GM23338 (cell line): ENCODE measurements at regions not wholly inside any gene's neighbourhood (a gene's known extent, or its start where the extent isn't known, plus 50 kb on each side); places are given as distances from the start of the nearest gene placed in this dataset.

Experiments
- CREB1 ChIP-seq: fragments of 250-450 bp; sonication (Bioruptor Pico); IDR thresholded peaks from 2 replicates; pipeline ENCODE4 v1.5.0; 2020; ENCODE audit warnings: low read depth, mild to moderate bottlenecking, moderate library complexity
- EZH2 ChIP-seq: fragments of 200-600 bp; sonication (generic); IDR thresholded peaks from one replicate; pipeline ENCODE4 v1.8.0; 2017; ENCODE audit warnings: antibody characterized with exemption, mild to moderate bottlenecking, low read depth; ENCODE audit not compliant: unreplicated experiment
- EZH2phosphoT487 ChIP-seq: fragments of 200-600 bp; sonication (generic); IDR thresholded peaks from one replicate; pipeline ENCODE4 v1.8.1; 2018; ENCODE audit warnings: antibody characterized with exemption; ENCODE audit not compliant: unreplicated experiment
- JUNB ChIP-seq: IDR thresholded peaks from one replicate; pipeline ENCODE4 v1.6.1; 2016; ENCODE audit warnings: antibody characterized with exemption; ENCODE audit not compliant: unreplicated experiment
- POLR2AphosphoS5 ChIP-seq: IDR thresholded peaks from 2 replicates; pipeline ENCODE4 v1.6.1; 2016; ENCODE audit warnings: antibody characterized with exemption, low read depth
- ZNF114 ChIP-seq: fragments of 250-450 bp; sonication (Bioruptor Pico); IDR thresholded peaks from 2 replicates; pipeline ENCODE4 v1.5.0; 2020; ENCODE audit warnings: mild to moderate bottlenecking, moderate library complexity
- TF ChIP-seq, protein P1 (sequence below), 2 experiments: fragments of 200-600 bp in 1 of 2; sonication (generic) in 1 of 2; conservative IDR thresholded peaks; 2 replicates each; pipeline versions ENCODE4 v1.5.1 to v1.6.1; 2016 to 2017; ENCODE audit warnings: antibody characterized with exemption in 2 of 2, low read depth in 2 of 2, mild to moderate bottlenecking in 2 of 2, moderate library complexity in 1 of 2
- TF ChIP-seq, protein P2 (sequence below): IDR thresholded peaks from one replicate; pipeline ENCODE4 v1.6.1; 2018; ENCODE audit warnings: antibody characterized with exemption; ENCODE audit not compliant: unreplicated experiment
- TF ChIP-seq, protein P3 (sequence below): IDR thresholded peaks from 2 replicates; pipeline ENCODE4 v1.6.1; 2016; ENCODE audit warnings: antibody characterized with exemption

DNA sequence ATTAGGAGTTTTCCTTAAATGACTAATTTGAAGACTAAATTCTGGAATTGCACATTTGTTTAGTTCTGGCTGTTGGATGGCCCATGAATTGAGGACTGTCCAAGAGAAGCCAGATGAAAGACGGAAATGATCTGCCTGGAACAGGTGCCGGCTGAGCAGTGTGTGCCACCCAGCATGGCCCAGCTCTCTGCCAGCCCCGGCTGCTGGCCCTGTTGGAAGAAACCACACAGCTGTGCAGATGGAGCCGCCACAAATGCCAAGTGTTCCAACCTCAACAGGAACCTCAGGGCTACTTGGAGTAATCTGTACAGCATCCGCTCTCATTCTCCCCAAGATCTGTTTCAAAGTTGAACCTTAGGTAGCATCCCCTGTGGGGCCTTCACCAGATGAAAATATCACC lies 67.0 kb upstream of the STARD13 start:
- TF ChIP-seq, protein P1, sequence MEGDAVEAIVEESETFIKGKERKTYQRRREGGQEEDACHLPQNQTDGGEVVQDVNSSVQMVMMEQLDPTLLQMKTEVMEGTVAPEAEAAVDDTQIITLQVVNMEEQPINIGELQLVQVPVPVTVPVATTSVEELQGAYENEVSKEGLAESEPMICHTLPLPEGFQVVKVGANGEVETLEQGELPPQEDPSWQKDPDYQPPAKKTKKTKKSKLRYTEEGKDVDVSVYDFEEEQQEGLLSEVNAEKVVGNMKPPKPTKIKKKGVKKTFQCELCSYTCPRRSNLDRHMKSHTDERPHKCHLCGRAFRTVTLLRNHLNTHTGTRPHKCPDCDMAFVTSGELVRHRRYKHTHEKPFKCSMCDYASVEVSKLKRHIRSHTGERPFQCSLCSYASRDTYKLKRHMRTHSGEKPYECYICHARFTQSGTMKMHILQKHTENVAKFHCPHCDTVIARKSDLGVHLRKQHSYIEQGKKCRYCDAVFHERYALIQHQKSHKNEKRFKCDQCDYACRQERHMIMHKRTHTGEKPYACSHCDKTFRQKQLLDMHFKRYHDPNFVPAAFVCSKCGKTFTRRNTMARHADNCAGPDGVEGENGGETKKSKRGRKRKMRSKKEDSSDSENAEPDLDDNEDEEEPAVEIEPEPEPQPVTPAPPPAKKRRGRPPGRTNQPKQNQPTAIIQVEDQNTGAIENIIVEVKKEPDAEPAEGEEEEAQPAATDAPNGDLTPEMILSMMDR (conservative IDR thresholded peaks at IDR 0.05; ENCODE audit: low read depth in 2 of 2) = no peak
- TF ChIP-seq EZH2 (no peak), ZNF114 (CRISPR knock-in tag) (no peak), JUNB (no peak), CREB1 (CRISPR knock-in tag) (no peak), POLR2AphosphoS5 (no peak), EZH2phosphoT487 (no peak)
- TF ChIP-seq, protein P2, sequence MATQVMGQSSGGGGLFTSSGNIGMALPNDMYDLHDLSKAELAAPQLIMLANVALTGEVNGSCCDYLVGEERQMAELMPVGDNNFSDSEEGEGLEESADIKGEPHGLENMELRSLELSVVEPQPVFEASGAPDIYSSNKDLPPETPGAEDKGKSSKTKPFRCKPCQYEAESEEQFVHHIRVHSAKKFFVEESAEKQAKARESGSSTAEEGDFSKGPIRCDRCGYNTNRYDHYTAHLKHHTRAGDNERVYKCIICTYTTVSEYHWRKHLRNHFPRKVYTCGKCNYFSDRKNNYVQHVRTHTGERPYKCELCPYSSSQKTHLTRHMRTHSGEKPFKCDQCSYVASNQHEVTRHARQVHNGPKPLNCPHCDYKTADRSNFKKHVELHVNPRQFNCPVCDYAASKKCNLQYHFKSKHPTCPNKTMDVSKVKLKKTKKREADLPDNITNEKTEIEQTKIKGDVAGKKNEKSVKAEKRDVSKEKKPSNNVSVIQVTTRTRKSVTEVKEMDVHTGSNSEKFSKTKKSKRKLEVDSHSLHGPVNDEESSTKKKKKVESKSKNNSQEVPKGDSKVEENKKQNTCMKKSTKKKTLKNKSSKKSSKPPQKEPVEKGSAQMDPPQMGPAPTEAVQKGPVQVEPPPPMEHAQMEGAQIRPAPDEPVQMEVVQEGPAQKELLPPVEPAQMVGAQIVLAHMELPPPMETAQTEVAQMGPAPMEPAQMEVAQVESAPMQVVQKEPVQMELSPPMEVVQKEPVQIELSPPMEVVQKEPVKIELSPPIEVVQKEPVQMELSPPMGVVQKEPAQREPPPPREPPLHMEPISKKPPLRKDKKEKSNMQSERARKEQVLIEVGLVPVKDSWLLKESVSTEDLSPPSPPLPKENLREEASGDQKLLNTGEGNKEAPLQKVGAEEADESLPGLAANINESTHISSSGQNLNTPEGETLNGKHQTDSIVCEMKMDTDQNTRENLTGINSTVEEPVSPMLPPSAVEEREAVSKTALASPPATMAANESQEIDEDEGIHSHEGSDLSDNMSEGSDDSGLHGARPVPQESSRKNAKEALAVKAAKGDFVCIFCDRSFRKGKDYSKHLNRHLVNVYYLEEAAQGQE = no peak
- TF ChIP-seq, protein P3, sequence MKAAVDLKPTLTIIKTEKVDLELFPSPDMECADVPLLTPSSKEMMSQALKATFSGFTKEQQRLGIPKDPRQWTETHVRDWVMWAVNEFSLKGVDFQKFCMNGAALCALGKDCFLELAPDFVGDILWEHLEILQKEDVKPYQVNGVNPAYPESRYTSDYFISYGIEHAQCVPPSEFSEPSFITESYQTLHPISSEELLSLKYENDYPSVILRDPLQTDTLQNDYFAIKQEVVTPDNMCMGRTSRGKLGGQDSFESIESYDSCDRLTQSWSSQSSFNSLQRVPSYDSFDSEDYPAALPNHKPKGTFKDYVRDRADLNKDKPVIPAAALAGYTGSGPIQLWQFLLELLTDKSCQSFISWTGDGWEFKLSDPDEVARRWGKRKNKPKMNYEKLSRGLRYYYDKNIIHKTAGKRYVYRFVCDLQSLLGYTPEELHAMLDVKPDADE = no peak
